SK-N-SH treated with all-trans-retinoic acid at 6 μM for 48 hours (cell line): ENCODE measurements at regions not wholly inside any gene's neighbourhood (a gene's known extent, or its start where the extent isn't known, plus 50 kb on each side); places are given as distances from the start of the nearest gene placed in this dataset.

Source experiments
- ATAC-seq: fragments of 200-7000 bp; cut with Tn5 transposase; 3 replicates; pipeline ENCODE4 v1.9.1; 2020; ENCODE audit warnings: mild to moderate bottlenecking, moderate library complexity
- ARNTL ChIP-seq: fragments of 450-650 bp; formaldehyde crosslinking; IDR thresholded peaks from 2 replicates; pipeline ENCODE4 v1.5.0; 2020; ENCODE audit warnings: low read depth, mild to moderate bottlenecking, moderate library complexity, borderline replicate concordance
- BACH2 ChIP-seq: fragments of 250-450 bp; sonication (Bioruptor Pico); IDR thresholded peaks from 2 replicates; pipeline ENCODE4 v1.9.0; 2021; ENCODE audit warnings: mild to moderate bottlenecking, borderline replicate concordance
- CREB5 ChIP-seq: fragments of 250-450 bp; sonication (Bioruptor Pico); IDR thresholded peaks from 2 replicates; pipeline ENCODE4 v1.5.1; 2020; ENCODE audit warnings: low read depth, mild to moderate bottlenecking, moderate library complexity
- CSRNP3 ChIP-seq: fragments of 250-450 bp; sonication (Bioruptor Pico); IDR thresholded peaks from 2 replicates; pipeline ENCODE4 v1.5.1; 2021; ENCODE audit warnings: mild to moderate bottlenecking, moderate library complexity
- ESRRG ChIP-seq: fragments of 250-450 bp; sonication (Bioruptor Pico); IDR thresholded peaks from 2 replicates; pipeline ENCODE4 v1.6.1; 2021; ENCODE audit warnings: mild to moderate bottlenecking
- GLIS3 ChIP-seq: fragments of 250-450 bp; sonication (Bioruptor Pico); IDR thresholded peaks from 2 replicates; pipeline ENCODE4 v1.5.0; 2020; ENCODE audit warnings: mild to moderate bottlenecking, moderate library complexity
- ISL1 ChIP-seq: fragments of 250-450 bp; sonication (Bioruptor Pico); IDR thresholded peaks from 2 replicates; pipeline ENCODE4 v2.1.2; 2022; ENCODE audit warnings: mild to moderate bottlenecking, moderate library complexity
- OSR1 ChIP-seq: fragments of 250-450 bp; sonication (Bioruptor Pico); IDR thresholded peaks from 2 replicates; pipeline ENCODE4 v1.8.0; 2022; ENCODE audit warnings: moderate library complexity, mild to moderate bottlenecking, inconsistent platforms
- PATZ1 ChIP-seq: fragments of 250-450 bp; sonication (Bioruptor Pico); IDR thresholded peaks from 2 replicates; pipeline ENCODE4 v1.8.0; 2020; ENCODE audit warnings: mild to moderate bottlenecking, moderate library complexity, borderline replicate concordance
- PPARA ChIP-seq: fragments of 250-450 bp; sonication (Bioruptor Pico); IDR thresholded peaks from 2 replicates; pipeline ENCODE4 v1.5.0; 2020; ENCODE audit warnings: mild to moderate bottlenecking, borderline replicate concordance
- RARB ChIP-seq: fragments of 250-450 bp; sonication (Bioruptor Pico); IDR thresholded peaks from 2 replicates; pipeline ENCODE4 v1.8.0; 2021; ENCODE audit warnings: mild to moderate bottlenecking, moderate library complexity
- SNAI2 ChIP-seq: fragments of 250-450 bp; sonication (Bioruptor Pico); IDR thresholded peaks from 2 replicates; pipeline ENCODE4 v1.5.0; 2020; ENCODE audit warnings: mild to moderate bottlenecking, moderate library complexity
- TCF4 ChIP-seq: fragments of 250-450 bp; sonication (Bioruptor Pico); IDR thresholded peaks from 2 replicates; pipeline ENCODE4 v1.8.0; 2021; ENCODE audit warnings: mild to moderate bottlenecking, moderate library complexity, borderline replicate concordance
- TSHZ2 ChIP-seq: fragments of 250-450 bp; sonication (Bioruptor Pico); IDR thresholded peaks from 2 replicates; pipeline ENCODE4 v1.5.0; 2020; ENCODE audit warnings: mild to moderate bottlenecking, moderate library complexity
- ZC3H10 ChIP-seq: fragments of 250-450 bp; sonication (Bioruptor Pico); IDR thresholded peaks from 2 replicates; pipeline ENCODE4 v1.5.1; 2021; ENCODE audit warnings: mild to moderate bottlenecking, moderate library complexity
- ZFP3 ChIP-seq: fragments of 250-450 bp; sonication (Bioruptor Pico); IDR thresholded peaks from 2 replicates; pipeline ENCODE4 v1.5.0; 2020; ENCODE audit warnings: mild to moderate bottlenecking, moderate library complexity
- ZFP30 ChIP-seq: fragments of 450-650 bp; formaldehyde crosslinking; IDR thresholded peaks from 2 replicates; pipeline ENCODE4 v1.5.0; 2022; ENCODE audit warnings: mild to moderate bottlenecking, moderate library complexity
- ZNF565 ChIP-seq: fragments of 450-650 bp; formaldehyde crosslinking; conservative IDR thresholded peaks from 2 replicates; pipeline ENCODE4 v1.5.0; 2020; ENCODE audit warnings: low read depth, mild to moderate bottlenecking, moderate library complexity
- ZNF8 ChIP-seq: fragments of 450-650 bp; formaldehyde crosslinking; IDR thresholded peaks from 2 replicates; pipeline ENCODE4 v1.5.0; 2020; ENCODE audit warnings: mild to moderate bottlenecking, moderate library complexity

- TF ChIP-seq ZNF8 (no peak), RARB (CRISPR knock-in tag) (no peak), ARNTL (CRISPR knock-in tag) (no peak), ZNF565 (CRISPR knock-in tag) (no peak), ZFP30 (CRISPR knock-in tag) (no peak), GLIS3 (CRISPR knock-in tag) (no peak), ESRRG (no peak), TCF4 (CRISPR knock-in tag) (no peak)
- no peak for ATAC-seq
Measured at GRCh38 chr2:210895132-210895531, 338.7 kb downstream of the CPS1 start.

- TF ChIP-seq ZC3H10 (CRISPR knock-in tag): no peak
- TF ChIP-seq ISL1 (CRISPR knock-in tag): no peak
- ATAC-seq: no peak
Measured at GRCh38 chr2:210899131-210899530, 342.7 kb downstream of the CPS1 start.

GRCh38 chr2:210901326-210901725 lies 344.9 kb downstream of the CPS1 start:
- ATAC-seq: no peak
- TF ChIP-seq ESRRG (no peak), TSHZ2 (CRISPR knock-in tag) (no peak), CSRNP3 (CRISPR knock-in tag) (no peak), SNAI2 (CRISPR knock-in tag) (no peak), ISL1 (CRISPR knock-in tag) (no peak), ARNTL (CRISPR knock-in tag) (no peak), PATZ1 (CRISPR knock-in tag) (no peak), OSR1 (CRISPR knock-in tag) (no peak), TCF4 (CRISPR knock-in tag) (no peak), CREB5 (no peak), ZFP3 (CRISPR knock-in tag) (no peak), ZC3H10 (CRISPR knock-in tag) (no peak)

GRCh38 chr2:210912779-210913178 lies 356.4 kb downstream of the CPS1 start:
- TF ChIP-seq SNAI2 (CRISPR knock-in tag) (no peak), ZNF565 (CRISPR knock-in tag) (no peak), CREB5 (no peak), PATZ1 (CRISPR knock-in tag) (no peak), GLIS3 (CRISPR knock-in tag) (no peak), PPARA (CRISPR knock-in tag) (no peak), TCF4 (CRISPR knock-in tag) (no peak), ZFP3 (CRISPR knock-in tag) (no peak), BACH2 (no peak)
- ATAC-seq: no peak
